GM21423 (cell line): ENCODE measurements at regions not wholly inside any gene's neighbourhood (a gene's known extent, or its start where the extent isn't known, plus 50 kb on each side); places are given as distances from the start of the nearest gene placed in this dataset.
A peak's percentile ranks its signal among the peaks of the same experiment; 100 is the strongest.

ENCODE experiments used
- ATAC-seq: cut with Tn5 transposase; IDR thresholded peaks from one replicate; pipeline ENCODE4 v1.9.1; 2021; ENCODE audit warnings: mild to moderate bottlenecking, moderate library complexity; ENCODE audit not compliant: unreplicated experiment

- no peak for ATAC-seq
Observed at GRCh38 chrX:110430293-110431076, 71.8 kb downstream of the RTL9 start.

- ATAC-seq, result no peak
Observed at GRCh38 chrX:110432091-110432905, 73.7 kb downstream of the RTL9 start.

- no peak for ATAC-seq
Observed at GRCh38 chrX:110432906-110433215, 74.2 kb downstream of the RTL9 start.

- ATAC-seq, result no peak
Observed at GRCh38 chrX:110435196-110435595, 76.5 kb downstream of the RTL9 start.

GRCh38 chrX:110436523-110436922 lies 77.9 kb downstream of the RTL9 start:
- ATAC-seq, result no peak

- ATAC-seq, result no peak
Observed at GRCh38 chrX:110437686-110438085, 79.0 kb downstream of the RTL9 start.

GRCh38 chrX:110440016-110440805 lies 81.6 kb downstream of the RTL9 start:
- ATAC-seq, result no peak

- peak; percentile 63 for ATAC-seq
Observed at GRCh38 chrX:110442635-110443034, 84.0 kb downstream of the RTL9 start.

GRCh38 chrX:110444996-110445395 lies 86.3 kb downstream of the RTL9 start:
- no peak for ATAC-seq

GRCh38 chrX:110448459-110448858 lies 89.8 kb downstream of the RTL9 start:
- no peak for ATAC-seq

GRCh38 chrX:110449312-110449711 lies 90.7 kb downstream of the RTL9 start:
- ATAC-seq, result no peak

GRCh38 chrX:110450050-110450449 lies 91.4 kb downstream of the RTL9 start:
- ATAC-seq, result peak; percentile 64

GRCh38 chrX:110454336-110454735 lies 95.7 kb downstream of the RTL9 start:
- ATAC-seq, result no peak

GRCh38 chrX:110462957-110463356 lies 104.3 kb downstream of the RTL9 start:
- ATAC-seq, result no peak

- no peak for ATAC-seq
Observed at GRCh38 chrX:110466790-110467189, 108.1 kb downstream of the RTL9 start.

GRCh38 chrX:110472265-110472664 lies 113.6 kb downstream of the RTL9 start:
- ATAC-seq, result no peak

- ATAC-seq, result no peak
Observed at GRCh38 chrX:110477593-110478228, 119.1 kb downstream of the RTL9 start.

GRCh38 chrX:110491846-110492620 lies 133.4 kb downstream of the RTL9 start:
- no peak for ATAC-seq

GRCh38 chrX:110504947-110505346 lies 146.3 kb downstream of the RTL9 start:
- no peak for ATAC-seq
